ENCODE measurements at regions not wholly inside any gene's neighbourhood (a gene's known extent, or its start where the extent isn't known, plus 50 kb on each side); places are given as distances from the start of the nearest gene placed in this dataset.
"Not testable (repeated sequence)": the region's sequence is repeated elsewhere in the genome, so short reads cannot be mapped to it uniquely, and the experiment has no call there.

DNA sequence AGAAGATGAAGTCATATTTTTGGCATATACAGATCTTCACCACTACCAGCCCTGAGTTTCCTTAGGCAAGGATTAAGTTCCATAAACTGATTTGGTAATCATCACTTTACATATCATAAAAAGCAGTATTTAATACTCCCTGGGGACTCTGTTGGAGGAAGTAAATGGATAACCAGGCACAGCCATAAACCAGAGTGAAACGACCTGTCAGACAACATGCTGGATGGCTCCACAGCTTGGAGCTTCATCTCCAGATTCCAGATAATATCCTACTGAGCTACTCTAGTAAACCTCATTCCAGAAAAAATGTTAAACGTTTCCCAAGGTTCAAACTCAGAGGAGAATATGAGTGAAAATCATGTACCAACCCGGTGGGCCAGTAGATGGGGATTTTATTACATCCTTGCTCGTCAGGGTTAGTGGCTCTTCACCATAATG is 109.2 kb downstream of the BASP1 start:
- DNase-seq: no peak

DNA sequence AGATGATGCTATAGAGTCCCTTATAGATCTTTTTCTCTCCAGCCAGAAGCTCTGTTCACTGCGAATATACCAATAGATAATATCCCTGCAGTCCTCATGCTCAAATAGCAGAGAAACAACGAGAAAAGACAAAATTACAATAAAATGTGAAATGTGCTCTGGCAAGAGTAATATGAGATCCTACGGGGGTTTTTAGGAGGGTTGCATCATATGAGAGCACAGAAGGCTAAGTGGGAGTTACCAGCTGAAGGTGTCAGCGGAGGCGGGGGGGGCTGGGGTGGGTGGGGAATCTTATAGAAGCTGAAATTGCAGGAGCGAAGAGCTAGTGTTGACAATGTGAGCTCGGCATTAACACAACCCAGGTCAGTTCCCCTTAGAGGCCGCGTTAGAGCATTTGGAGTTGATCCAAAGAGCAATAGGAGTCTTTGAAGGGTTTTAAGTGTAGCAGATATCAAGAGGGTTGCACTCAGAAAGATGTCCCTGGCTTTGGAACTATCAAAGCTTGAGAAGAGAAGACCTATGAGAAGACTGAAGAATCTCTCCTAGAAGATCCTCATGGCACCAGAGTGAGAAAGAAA is 109.7 kb downstream of the BASP1 start:
- no peak for DNase-seq

DNA sequence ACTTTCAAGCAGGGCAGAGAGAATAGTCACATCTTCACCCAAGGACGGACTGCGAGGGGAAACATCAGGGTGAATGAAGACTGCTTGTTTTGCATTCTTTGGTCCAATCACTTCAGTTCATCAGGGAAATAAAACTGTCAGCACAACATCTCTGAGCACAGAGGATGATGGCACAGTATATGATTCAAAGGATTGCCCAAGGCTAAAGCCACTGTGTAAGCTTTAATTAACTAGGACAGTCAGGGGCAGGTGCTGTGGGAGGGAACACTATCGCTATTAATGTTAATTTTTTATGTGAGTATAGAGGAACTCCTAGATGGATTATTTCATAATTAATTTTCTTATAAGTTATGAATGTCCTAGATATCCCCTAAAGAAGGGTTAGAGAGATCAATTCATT is 112.1 kb downstream of the BASP1 start:
- DNase-seq: no peak

DNA sequence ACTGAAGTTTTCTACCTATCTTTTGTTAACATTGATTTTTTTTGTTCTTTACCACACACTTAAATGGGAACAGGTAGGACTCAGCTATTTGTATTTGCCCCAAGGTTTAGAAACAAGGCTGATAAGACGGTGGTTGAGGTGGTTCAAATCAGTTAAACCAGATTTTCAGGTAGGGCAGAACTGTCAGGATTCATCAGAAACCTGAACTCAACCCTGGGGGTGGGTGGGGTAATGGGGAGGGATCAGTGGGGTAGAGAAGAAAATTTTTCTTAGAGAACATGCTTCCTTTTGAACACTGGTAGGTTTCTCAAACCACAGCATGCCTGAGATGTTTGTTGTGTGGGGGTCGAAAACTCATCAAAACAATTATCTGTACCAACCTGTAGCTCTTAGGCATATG is 113.0 kb downstream of the BASP1 start:
- DNase-seq: no peak

DNA sequence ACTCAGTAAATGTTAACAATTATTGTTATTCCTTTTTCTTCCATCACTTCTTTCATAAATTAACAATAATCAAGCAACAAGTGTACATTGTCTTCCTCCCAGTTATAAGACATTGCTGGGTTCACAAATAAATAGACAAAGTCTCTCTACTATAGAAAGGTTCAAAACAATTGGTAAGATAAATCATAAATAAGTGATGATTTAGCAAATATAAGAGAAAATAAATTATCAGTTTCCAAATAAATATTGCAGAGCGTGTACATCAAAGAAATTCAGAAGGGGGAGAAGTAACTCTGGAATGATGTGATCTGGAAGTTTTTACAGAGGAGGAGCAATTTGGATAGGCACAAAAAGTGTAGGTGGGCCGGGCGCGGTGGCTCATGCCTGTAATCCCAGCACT is 114.2 kb downstream of the BASP1 start:
- no peak for DNase-seq

DNA sequence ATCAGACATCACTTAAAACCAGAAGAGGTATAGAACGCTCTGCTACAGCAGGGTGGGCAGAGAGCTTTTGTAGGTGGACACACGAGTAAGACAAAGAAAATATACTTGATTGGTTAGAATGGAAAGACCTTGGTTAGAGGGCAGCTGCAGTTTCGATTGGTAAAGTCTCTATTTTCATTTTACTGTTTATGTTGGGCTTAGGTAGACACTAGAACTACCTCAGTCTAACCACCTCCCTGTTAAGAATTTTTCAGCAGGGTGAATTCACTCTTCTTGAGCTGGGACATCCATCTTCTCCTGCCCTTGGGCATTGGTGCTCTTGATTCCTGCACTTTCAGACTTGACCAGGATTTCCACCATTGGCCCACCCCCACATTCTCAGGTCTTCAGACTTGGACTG is 116.3 kb downstream of the BASP1 start:
- DNase-seq: no peak

DNA sequence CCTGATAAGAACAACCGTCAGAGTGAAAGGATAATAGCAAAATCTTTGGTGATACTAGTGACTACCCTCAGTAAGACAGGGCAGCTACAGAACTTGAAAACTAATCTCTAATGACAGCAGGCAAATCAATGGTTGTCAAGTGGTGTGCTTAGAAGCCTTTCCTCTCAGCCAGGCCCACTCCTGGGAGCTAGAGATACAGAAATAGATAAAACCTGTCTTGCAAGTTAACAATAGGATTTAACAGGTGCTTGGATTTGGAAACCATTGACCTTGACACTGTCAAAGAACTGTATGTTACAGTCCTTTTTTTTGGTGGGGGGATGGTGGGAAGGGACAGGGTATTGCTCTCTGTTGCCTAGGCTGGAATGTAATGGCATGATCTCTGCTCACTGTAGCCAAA is 118.6 kb downstream of the BASP1 start:
- DNase-seq: no peak

DNA sequence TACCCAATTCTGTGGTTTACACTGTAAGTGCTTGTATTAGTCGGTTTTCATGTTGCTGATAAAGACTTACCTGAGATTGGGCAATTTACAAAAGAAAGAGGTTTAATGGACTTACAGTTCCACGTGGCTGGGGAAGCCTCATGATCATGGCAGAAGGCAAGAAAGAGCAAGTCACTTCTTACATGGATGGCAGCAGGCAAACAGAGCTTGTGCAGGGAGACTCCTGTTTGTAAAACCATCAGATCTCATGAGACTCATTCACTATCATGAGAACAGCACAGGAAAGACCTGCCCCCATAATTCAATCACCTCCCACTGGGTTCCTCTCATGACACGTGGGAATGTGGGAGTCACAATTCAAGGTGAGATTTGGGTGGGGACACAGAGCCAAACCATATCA is 119.3 kb downstream of the BASP1 start:
- not testable (repeated sequence) for DNase-seq

DNA sequence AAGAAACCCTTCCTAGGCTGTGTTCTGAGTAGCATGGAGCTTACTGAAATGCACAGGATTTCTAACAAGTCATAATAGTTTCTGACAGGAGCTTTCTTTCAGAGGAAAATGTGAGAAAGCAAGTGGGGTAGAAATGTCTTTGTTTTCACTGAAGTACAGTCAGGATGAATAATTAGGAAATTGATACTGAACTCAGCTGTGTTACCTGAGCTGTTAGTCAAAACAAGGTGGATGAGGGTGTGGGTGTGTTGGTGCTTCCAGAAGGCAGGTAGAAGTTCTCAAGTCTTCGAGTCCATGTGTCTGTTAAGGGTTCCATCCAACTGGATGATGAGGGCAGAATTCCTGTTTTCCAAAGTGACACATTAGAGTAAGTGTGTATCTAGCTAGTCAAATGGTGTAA is 122.4 kb downstream of the BASP1 start:
- DNase-seq: no peak

DNA sequence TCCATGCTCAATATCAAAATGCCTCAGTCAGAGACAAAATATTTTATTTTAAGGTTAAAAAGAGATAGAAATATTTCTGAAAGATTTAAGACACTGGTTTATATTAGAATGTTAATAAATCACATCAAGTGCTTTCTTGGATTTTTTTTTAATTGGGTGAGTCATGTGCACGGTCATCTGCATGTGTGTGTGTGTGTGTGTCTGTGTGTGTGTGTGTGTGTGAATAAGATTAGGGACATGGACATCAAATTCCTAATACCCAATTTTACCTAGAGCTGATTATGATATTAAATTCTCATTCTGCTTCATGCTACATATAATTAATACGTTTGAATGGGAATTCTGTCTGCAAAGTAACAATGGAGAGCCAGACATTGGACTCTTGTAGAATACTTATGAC is 122.9 kb downstream of the BASP1 start:
- no peak for DNase-seq

DNA sequence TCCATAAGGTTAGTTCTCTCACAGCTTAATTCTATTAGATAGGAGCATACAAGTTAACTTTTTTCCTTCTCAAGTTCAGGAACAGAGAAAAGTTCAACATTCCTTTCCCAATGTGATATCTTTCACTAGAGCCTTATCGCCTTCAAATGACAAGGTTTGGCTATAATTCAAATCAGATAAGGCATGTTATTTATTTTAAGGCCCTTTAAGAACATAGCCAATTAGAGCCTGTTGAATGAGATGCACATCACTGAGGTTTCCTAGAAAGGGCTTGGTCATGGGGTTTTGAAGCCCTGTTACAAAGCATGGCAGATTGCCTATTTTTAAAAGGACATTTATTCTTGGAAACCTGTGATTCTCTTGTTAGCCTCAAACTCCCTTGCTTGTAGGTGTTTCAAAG is 123.4 kb downstream of the BASP1 start:
- DNase-seq: no peak

DNA sequence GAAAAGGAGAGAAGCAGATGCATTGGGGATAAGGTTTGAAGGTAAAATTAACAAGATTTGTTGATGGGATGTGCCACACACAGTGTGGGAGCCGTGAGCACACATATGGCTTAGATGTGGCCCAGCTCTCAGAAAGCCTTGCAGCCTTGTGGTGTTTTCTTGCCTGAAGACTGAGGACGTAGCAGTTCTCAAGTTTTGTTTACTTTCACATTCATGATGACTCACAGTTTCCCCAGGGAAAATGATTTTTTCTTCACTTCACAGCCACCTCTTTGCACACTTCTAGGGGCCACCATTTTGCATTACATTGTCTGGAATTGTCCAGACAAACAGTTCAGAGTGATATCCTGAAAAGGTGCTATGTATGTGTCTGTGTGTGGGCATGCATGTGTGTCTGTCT is 126.2 kb downstream of the BASP1 start:
- DNase-seq: peak; percentile 31

DNA sequence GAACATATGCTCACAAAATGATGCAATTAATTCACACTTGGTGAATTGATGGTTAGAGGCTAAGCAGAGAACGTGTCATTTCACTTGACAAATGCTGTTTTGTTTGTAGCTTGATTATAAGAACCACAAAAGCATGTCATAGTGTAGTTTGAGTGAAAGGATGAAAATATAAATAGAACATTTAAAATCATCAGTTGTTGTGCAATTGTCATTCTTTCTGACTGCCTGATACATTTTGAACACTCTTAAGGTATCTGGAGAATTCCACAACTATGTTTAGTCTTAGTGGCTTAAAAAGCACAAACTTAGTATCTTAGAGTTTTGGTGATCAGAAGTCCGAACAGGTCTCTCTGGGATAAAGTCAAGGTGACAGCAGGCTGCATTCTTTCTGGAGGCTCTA is 129.4 kb downstream of the BASP1 start:
- no peak for DNase-seq

DNA sequence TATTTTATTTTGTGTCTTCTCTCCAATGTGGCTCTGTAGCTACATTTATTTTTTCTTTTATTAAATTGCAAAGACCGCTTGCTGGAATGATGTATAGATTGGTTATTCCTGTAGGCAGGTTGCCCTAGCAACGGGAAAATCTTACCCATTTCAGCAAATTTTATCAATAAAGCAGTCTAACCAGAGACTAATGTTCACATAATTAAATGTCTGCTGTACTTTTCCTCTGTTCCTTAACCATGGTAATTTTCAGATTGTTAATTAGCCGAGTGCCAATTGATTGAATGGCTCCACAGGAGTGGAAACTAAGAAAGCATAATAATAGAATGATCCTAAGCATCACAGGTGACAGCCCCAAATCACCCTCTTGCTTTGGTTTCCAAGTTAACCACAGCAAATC is 134.8 kb downstream of the BASP1 start:
- DNase-seq: no peak

DNA sequence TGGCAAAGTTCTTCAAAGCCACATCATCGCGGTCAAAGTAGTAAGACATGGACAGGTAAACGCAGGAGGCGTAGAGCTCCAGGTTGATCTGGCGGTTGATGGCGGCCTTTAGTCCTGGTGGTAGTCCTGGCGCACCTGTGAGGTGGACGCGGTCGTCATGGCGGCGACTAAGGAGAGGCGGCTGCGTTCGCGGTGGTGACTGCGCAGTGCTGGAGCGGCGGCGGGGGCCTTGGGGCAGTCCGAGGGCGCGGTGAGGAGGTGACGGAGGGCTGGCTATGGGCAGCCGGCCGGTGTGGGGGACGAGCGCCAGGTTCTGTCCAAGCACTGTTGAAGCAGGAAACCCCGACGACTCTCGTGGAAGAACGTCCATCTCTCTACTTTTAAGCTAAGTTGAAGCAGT is 136.8 kb downstream of the BASP1 start:
- DNase-seq: no peak

DNA sequence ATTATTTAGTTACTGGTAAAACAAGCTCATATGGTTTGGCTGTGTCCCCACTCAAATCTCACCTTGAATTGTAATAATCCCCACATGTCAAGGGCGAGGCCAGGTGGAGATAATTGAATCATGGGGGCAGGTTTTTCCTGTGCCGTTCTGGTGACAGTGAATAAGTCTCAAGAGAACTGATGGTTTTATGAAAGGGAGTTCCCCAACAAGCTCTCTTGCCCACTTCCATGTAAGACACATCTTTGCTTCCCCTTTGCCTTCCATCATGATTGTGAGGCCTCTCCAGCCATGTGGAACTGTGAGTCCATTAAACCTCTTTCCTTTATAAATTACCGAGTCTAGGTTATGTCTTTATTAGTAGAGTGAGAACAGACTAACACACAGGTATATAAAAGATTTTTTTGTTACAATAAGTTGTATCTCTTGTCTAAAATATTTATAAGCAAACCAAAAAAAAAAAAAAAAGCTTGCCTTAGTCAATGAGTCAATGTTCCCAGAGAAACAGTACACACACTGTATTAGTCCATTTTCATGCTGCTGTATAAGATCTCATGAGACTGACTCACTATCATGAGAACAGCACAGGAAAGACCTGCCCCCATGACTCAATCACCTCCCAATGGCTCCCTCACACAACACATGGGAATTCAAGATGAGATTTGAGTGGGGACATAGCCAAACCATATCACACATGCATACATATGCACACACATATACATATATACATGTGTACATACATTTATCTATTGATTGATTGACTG is 138.3 kb downstream of the BASP1 start:
- DNase-seq: no peak

DNA sequence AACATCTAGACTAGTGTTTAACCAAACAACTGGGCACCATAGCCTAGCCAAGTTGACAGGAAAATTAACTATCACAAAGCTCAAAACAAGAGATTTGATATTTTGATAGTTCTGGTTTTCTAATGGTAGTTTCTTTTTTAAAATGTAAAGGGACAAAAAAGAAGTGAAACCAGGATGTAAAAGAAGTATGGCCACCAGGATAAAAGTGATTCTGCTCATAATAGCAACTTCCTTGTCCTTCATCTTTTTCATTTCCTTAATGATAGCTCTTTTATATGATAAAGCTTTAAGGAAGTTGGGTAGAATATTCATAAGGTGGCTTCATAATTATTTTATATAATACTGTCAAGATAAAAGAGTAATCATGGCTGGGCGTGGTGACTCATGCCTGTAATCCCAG is 139.1 kb downstream of the BASP1 start:
- no peak for DNase-seq

DNA sequence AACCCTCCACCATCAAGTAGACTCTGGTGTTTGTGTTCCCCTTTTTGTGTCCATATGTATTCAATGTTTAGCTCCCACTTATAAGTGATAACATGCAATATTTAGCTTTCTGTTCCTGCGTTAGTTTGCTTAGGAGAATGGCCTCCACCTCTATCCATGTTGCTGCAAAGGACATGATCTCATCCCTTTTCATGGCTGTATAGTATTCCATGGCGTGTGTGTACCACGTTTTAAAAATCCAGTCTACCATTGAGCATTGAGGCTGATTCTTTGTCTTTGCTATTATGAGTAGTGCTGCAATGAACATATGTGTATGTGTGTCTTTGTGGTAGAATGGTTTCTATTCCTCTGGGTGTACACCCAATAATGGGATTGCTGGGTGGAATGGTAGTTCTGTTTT is 140.1 kb downstream of the BASP1 start:
- DNase-seq: no peak

DNA sequence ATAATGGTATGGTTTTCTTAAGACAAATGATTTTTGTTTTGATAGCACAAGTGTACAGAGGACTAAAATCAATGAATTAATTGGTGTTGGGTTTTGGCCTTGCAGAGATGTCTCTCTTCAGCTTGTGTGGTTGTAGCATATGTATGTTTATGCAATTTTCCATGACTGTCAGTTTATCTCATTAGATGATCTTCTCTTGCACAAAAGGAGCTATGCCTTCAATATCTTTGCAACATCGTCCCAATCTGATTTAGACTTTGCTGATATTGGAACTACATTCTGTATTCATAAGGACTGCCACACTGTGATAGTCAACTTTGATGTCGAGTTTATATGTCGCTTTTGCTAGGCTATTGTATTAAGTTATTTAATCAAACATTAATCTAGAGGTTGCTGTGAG is 140.0 kb upstream of the TAF11L2 start:
- no peak for DNase-seq

DNA sequence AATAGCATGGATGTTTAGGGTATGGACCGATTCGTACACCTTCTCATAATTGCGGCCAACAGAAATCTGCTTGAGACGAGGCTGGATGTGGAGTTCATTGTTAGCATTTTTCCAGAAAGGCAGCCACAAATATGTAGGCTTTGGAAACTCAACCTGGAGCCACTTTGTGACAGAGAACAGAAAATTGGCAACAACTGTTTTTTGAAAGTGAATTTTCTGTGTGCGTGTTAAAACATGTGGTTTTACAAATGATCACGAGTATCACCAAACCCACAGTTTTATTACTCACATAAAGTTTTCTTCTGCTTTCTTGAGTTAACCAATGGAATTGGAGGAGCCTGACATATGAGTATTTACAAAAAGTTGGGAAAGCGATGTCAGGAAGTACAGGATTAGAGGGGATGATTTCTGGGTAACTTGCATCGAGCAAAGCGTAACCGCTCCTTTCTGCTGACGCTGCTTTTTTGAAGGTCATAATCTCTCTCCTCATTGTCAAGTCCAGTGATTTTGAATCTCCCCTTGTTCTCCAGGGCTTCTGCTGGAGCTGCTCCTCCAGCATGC is 138.5 kb upstream of the TAF11L2 start:
- DNase-seq: no peak

DNA sequence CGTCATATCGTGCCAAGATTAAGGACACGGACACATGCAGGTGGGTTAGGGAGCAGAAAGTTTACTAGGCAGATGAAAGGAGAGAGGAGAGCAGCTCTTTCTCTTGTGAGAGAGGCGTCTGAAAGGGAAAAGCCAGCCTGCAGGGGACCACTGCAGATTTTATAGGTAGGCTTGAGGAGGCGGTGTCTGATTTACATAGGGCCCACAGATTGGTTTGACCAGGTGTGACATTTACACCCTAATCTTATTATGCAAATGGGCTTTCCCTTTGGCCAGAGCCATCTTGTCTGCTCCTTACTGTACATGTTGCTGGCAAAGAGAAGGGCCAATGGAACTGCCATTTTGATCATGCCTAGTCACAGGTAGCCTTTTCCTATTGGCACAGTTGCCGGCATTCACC is 137.2 kb upstream of the TAF11L2 start:
- no peak for DNase-seq

DNA sequence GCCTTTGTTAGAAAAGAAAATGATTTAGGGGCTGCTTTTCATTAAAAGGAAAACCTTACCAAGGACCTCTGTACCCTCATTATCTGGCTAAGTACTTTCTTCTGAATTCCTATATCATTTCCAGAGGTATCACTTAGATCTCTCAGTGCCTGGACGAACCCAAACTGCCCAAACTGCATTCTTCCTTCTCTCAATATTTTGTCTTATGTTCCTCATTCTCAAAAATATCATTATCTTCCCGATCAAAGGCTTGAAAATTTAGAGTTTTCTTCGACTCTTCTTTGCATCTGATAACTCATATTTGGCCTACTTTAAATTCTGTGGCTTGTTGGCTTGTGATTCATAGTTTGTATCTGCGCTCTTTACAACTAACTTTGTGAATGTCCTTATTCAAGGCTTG is 136.7 kb upstream of the TAF11L2 start:
- no peak for DNase-seq

DNA sequence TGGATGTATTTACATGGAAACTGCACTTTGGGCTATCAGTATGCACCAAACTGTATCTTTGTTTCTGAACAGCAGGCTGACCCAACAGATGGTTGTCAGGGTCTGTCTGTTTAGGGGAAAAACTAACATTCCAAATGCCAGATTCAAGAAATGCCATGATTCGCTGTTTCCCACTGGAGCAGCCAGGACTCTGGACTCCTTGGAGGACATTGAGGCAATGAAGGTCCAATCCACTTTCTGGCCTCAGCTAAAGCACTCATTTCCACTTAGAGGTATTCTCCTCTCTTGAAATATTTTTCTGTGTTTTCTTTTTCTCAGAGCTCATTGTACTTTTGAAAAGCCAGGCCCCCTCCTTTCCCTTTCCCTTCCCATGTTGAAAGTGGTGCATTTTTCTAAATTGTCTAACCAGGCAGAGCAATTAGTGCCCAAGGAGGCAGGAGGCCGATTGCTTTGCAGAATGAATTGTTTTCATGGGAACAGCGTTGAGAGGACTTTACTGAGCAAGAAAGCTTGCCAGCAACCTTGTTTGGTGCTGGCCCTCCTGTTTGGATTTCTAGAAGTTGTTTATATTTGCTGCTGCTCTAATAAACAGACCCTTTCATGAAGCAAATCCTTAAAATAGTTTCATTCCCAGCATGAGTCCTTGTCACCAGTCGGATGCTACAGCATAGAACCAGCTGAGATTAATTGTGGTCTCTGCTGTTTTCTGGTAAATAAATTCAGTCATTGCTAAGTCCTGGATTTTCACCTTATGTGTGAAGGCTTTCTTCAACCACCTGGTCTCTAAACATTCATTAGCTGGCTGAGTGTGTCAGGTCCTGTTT is 132.8 kb upstream of the TAF11L2 start:
- DNase-seq: no peak

DNA sequence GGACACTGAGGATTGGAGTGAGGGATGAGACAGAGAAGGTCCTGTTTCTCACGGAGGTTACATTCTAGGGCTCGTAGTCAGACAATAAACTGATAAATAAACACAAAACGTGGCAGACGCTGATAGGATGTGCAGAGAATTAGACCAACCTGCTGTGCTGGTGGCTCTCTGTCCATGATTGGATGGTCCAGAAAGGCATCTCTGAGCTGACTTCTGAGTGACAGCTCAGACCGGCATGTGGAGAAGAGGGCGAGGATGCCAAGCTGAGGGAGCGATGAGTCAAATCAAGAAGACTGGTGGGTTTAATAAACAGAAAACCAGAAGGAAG is 132.3 kb upstream of the TAF11L2 start:
- DNase-seq: no peak

Data from RPMI8226 (cell line).